ENCODE measurements at regions not wholly inside any gene's neighbourhood (a gene's known extent, or its start where the extent isn't known, plus 50 kb on each side); places are given as distances from the start of the nearest gene placed in this dataset.

DNA sequence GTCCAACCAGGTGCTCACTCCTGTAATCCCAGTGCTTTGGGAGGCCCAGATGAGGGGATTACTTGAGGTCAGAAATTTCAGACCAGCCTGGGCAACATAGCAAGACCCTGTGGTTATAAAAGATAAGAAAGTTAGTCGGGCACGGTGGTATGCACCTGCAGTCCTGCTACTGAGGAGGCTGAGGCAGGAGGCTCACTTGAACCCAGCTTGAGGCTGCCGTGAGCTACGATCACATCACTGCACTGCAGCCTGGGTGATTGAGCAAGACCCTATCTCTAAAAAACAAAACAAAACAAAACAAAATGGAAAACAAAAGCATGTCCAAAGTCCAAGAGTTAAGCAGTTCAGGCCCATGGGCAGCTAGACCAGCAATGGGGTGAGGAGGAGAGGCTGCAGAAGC lies 143.2 kb downstream of the IRX5 start:
- TF ChIP-seq, protein P1, sequence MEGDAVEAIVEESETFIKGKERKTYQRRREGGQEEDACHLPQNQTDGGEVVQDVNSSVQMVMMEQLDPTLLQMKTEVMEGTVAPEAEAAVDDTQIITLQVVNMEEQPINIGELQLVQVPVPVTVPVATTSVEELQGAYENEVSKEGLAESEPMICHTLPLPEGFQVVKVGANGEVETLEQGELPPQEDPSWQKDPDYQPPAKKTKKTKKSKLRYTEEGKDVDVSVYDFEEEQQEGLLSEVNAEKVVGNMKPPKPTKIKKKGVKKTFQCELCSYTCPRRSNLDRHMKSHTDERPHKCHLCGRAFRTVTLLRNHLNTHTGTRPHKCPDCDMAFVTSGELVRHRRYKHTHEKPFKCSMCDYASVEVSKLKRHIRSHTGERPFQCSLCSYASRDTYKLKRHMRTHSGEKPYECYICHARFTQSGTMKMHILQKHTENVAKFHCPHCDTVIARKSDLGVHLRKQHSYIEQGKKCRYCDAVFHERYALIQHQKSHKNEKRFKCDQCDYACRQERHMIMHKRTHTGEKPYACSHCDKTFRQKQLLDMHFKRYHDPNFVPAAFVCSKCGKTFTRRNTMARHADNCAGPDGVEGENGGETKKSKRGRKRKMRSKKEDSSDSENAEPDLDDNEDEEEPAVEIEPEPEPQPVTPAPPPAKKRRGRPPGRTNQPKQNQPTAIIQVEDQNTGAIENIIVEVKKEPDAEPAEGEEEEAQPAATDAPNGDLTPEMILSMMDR (IDR thresholded peaks at IDR 0.05): no peak
- no peak for TF ChIP-seq POLR2AphosphoS5 (IDR thresholded peaks at IDR 0.05; ENCODE audit: low read depth, low read length)

All from Panc1 (cell line).